Skeletal muscle cell (primary cell): ENCODE measurements at regions not wholly inside any gene's neighbourhood (a gene's known extent, or its start where the extent isn't known, plus 50 kb on each side); places are given as distances from the start of the nearest gene placed in this dataset.
"Not testable (repeated sequence)": the region's sequence is repeated elsewhere in the genome, so short reads cannot be mapped to it uniquely, and the experiment has no call there.

Experiments
- DNase-seq: peaks from one replicate; pipeline ENCODE4 v3.0.0-alpha.2; 2010; ENCODE audit warnings: low read depth
- H3K4me3 ChIP-seq: 2 replicates; pipeline ENCODE4 v1.5.1; 2011; ENCODE audit warnings: low read depth, mild to moderate bottlenecking, control low read depth, low read length, moderate library complexity

DNA sequence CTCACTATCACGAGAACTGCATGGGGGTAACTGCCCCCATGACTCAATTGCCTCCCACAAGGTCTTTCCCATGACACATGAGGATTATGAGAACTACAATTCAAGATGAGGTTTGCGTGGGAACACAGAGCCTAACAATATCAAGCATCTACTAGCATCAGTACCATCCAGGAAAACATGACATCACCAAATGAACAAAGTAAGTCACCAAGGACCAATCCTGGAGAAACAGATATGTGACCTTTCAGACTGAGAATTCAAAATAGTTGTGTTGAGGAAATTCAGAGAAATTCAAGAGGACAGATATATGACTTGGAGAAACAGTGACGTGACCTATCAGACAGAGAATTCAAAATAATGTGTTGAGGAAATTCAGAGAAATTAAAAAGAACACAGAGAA is 65.8 kb upstream of the TMTC2 start:
- DNase-seq: no peak
- no peak overlapping the region for H3K4me3 ChIP-seq

DNA sequence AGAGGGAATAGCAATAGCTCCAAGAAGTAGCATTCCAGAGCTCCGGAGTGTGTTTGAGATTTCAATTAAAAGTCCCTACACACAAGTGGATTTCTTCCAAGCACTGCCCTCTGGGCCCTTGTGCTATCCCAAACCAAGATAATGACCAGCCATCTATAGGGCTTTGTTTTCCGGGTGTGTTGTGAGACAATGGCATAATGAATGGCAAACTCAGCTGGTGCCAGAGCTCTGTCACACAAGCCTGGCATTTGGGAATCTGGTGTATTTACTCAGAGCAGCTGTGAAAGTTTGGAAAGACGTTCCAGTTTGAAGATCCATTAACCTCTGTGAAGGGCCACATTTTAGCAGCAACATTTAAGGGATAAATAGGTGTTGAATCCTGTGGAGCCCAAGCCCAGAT is 61.2 kb upstream of the TMTC2 start:
- no peak for DNase-seq
- no peak overlapping the region for H3K4me3 ChIP-seq

DNA sequence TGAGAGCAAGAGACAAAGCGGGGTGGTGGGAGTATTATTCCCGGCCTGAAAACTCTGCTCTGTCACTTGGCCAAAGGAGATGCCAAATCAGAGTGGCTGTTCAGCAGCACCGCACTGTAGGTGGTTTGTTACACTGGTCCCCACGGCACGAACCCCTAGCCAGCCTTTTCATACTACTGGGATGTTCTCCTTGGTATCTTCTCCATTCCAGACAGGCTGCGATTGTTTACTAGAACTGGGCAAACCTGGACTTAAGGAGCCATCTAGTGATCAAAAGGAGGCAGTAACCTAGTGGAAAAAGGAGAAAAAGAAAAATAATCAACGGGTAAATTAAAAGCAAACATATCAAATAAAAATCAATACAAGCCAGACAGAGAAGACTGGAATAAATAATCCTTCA is 58.9 kb upstream of the TMTC2 start:
- no peak for DNase-seq
- no peak overlapping the region for H3K4me3 ChIP-seq

DNA sequence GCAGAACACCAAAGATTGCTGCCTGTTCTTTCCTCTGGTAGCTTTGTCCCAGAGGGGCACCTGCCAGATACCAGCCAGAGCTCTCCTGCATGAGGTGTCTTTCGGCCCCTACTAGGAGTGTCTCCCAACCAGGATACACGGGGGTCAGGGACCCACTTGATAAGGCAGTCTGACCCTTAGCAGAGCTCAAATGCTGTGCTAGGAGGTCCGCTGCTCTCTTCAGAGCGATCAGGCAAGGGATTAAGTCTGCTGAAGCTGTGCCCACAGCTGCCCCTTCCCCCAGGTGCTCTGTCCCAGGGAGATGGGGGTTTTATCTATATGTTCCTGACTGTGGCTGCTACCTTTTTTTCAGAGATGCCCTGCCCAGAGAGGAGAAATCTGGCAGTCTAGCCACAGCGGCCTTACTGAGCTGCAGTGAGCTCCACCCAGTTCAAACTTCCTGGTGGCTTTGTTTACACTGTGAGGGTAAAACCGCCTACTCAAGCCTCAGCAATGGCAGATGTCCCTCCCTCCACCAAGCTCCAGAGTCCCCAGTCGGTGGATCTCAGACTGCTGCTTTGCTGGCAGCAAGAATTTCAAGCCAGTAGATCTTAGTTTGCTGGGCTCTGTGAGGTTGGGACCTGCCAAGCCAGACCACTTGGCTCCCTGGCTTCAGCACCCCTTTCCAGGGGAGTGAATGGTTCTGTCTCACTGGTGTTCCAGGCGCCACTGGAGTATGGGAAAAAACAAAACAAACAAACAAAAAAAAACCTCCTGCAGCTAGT is 52.0 kb upstream of the TMTC2 start:
- not testable (repeated sequence) for H3K4me3 ChIP-seq, DNase-seq

DNA sequence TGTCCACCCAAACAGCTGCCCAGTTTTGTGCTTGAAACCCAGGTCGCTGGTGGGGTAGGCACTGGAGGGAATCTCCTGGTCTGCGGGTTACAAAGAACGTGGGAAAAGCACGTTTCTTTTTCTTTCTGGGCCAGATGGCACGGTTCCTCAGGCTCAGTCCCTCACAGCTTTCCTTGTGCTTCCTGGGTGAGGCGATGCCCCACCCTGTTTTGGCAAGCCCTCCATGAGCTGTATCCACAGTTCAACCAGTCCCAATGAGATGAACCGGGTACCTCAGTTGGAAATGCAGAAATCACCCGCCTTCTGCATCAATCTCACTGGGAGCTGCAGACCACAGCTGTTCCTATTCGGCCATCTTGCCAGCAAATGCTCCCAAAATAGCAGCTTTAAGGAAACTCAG is 51.4 kb upstream of the TMTC2 start:
- no peak overlapping the region for H3K4me3 ChIP-seq
- no peak for DNase-seq
